ENCODE measurements at regions not wholly inside any gene's neighbourhood (a gene's known extent, or its start where the extent isn't known, plus 50 kb on each side); places are given as distances from the start of the nearest gene placed in this dataset.

DNA sequence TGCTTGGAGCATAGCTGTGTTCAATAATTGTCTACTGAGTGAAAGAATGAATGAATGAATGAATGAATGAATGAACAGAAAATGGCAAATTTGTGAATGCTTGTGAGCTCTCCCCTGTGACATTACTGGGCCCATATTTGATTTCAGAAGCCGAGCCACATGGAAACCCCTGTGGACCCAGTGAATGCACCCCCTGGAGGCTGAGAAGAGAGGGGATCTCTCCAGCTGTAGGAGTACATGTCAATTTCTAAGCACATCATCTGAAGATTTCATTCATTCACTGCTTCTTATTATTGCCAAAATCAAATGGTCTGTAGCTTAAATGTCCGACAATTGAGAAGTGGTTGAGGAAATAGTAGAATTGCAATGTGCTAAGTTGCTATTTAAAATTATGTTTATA is 58.3 kb upstream of the DOCK1 start:
- DNase-seq (ENCODE audit: extremely low read depth in 1 of 2, low read depth in 1 of 2) = no peak

DNA sequence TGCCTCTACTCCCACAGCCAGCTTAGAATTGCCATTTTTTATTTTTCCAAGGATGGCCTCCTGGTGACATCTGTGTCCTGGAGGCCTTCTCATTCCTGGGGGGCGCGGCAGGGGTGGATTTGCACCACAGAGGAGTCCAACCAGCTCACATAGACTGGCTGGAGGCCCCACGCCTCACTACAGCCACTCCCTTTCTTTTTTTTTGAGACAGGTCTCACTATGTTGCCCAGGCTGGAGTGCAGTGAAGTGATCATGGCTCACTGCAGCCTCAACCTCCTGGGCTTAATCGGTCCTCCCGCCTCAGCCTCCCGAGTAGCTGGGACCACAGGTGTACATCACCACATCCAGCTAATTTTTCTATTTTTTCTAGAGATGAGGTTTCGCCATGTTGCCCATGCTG is 57.6 kb upstream of the DOCK1 start:
- DNase-seq (ENCODE audit: extremely low read depth in 1 of 2, low read depth in 1 of 2) = no peak

GRCh38 chr10:126849646-126850045 is 55.6 kb upstream of the DOCK1 start:
- no peak for DNase-seq (ENCODE audit: extremely low read depth in 1 of 2, low read depth in 1 of 2)

GRCh38 chr10:126851414-126852108 is 53.7 kb upstream of the DOCK1 start:
- DNase-seq (ENCODE audit: extremely low read depth in 1 of 2, low read depth in 1 of 2) = no peak

DNA sequence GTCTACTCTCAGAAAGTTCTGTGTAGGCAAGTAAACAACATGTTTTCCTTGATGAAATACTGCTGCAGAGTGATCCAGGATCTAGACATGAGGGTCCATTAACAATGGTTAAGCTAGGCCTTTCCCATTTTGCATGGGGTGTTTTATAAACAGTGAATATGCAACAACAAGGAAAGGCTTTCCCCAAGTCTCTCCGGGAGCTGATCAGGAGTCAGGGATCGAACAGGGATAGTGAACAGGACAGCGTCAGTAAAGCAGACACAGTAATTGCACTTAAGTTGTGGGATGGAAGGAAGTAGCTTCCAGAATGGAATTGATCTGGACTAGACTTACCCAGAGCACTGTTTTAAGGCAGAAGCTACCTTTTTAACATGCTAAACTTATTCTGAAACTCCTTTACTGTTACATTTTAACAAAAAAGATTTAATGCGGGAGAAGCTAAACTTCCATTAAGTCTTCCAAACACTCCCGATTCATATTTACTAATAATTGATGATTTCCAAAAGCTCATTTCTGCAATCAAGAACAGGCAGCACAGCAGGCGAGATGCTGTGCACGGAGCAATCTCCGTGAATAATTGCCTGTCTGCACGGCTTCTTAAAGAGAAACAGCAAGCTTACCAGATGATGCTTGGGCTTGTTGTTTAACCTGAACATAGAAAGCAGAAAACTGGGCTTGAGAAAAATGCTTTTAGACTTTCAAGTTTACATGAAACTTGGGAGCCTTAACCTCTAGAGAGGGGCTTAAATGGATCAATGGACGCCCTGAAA is 50.3 kb upstream of the DOCK1 start:
- no peak for DNase-seq (ENCODE audit: extremely low read depth in 1 of 2, low read depth in 1 of 2)

All from stimulated activated CD8-positive, alpha-beta memory T cell treated with anti-CD3 and anti-CD28 coated beads, Interleukin-7, amount 100 ng/mL, for 48 hours (primary cell).